T-helper 1 cell (primary cell): ENCODE measurements at regions not wholly inside any gene's neighbourhood (a gene's known extent, or its start where the extent isn't known, plus 50 kb on each side); places are given as distances from the start of the nearest gene placed in this dataset.
"Not testable (repeated sequence)": the region's sequence is repeated elsewhere in the genome, so short reads cannot be mapped to it uniquely, and the experiment has no call there.

ENCODE experiments used
- DNase-seq, 5 donors: peaks; one replicate each; pipeline ENCODE4 v3.0.0-alpha.2; 2012 to 2020

GRCh38 chr2:238502088-238502810 is 75.5 kb downstream of the ASB1 start:
- no peak for DNase-seq

DNA sequence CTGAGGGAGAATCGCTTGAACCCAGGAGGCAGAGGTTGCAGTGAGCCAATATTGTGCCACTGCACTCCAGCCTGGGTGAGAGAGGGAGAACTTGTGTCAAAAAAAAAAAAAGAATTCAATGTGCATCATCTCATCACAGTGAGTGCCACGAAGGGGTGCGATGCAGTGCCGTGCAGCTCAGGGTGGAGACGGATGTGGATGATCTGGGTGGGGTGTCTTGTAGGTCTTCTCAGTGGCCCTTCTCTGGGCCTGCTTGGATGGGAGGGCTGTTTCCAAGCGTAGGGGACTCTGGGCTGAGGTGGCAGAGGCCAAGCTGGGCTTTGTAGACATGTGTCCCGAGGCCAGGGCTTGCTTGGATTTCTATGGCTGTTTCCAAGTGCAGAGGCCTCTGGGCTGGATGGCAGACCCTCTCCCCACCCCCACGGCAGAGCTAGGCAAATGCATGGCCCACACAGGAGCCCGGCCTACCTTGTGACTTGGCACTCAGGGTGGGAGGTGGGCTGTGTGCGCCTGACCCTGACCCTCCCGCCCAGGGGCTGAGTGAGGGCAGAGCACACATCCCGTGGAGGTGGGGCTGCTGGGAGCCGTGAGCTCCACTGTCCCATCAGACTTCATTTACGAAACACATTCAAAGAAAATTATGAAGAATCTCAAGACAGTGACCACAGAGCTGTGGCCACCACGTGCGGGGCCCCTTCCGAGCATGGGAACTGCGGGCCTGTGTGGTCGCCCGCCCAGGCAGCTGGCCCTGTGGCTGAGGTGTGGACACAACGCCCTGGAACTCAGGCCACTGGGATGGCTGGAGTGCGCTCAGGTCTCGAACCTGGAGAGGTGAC is 76.4 kb downstream of the ASB1 start:
- no peak for DNase-seq

DNA sequence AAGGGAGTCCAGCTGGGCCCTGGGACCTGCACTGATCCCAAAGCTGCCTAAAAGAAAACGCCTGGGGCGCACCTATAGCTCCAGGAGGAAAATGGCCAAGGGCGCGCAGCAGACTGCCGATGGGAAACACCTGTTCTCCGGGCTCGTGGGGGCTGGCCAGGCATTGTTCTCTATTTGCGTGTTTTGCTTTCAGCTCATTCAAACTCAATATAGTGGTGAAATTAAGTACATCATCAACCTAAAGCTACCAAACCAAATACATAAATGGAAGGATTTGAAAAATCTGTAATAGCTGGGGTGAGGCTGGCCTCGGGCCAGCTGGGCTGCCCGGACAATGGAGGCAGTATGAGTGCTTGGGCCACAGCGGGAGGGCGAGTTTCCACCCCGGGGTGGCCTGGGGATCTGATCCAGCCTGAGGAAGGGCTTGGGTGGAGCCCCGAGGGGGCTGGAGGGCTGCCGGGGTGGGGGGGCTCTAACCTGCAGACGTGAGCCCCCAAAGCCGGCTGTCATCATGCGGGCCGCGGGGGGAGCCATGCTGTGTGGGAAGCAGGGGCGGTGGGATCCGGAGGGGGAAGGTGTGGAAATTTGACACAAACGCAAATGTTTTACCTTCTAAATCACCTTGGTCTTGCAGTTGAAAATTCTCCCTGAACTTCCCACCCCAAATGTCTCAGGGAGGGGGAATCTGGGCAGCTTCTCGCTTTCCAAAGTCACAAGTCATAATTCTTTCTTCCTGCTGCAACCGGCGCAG is 77.6 kb downstream of the ASB1 start:
- DNase-seq: no peak

DNA sequence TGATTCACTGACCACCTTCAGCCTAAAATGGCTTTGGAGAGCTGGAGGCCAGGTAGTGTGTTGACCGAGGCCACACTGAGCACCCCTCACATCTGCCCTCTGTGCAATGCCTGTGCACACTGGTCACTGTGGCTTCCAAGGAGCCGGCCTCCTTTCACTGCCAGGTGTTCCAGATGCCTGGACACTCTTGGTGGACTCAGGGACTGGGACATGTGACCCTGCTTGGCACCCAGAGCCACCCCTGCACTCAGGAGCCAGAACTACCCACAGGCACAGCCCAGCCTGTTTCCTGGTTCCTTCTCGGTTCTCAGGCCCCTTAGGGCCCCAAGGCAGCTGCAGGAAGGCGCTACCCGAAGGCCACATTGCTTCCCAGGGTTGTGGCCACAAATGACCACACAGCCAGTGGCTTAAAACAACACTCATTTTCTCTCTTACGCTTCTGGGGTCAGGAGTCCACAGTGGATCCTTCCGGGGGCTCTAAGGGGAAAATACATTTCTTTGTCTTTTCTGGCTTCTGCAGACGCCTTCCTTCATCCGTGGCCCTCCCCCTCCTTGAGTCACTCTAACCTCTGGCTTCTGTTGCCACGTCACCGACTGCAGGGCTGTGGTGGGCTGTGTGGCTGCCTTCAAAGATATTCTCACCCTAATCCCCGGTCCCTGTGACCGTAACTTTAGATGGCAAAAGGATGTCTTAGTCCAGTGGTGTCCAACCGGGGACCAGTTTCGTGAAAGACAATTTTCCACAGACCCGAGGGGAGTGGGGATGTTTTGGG is 78.6 kb downstream of the ASB1 start:
- DNase-seq: no peak

DNA sequence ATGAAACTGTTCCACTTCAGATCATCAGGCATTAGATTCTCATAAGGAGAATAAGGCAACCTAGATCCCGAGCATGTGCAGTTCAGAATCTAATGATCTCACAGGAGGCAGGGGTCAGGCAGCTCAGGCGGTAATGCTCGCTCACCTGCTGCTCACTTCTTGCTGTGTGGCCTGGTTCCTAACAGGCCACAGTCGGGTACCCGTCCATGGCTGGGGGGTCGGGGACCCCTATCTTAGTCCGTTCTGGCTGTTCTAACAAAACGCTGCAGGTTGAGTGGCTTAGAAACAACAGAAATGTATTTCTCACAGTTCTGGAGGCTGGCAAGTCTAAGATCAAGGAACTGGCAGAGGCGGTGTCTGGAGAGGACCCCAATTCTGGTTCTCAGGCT is 79.2 kb downstream of the ASB1 start:
- DNase-seq: no peak

DNA sequence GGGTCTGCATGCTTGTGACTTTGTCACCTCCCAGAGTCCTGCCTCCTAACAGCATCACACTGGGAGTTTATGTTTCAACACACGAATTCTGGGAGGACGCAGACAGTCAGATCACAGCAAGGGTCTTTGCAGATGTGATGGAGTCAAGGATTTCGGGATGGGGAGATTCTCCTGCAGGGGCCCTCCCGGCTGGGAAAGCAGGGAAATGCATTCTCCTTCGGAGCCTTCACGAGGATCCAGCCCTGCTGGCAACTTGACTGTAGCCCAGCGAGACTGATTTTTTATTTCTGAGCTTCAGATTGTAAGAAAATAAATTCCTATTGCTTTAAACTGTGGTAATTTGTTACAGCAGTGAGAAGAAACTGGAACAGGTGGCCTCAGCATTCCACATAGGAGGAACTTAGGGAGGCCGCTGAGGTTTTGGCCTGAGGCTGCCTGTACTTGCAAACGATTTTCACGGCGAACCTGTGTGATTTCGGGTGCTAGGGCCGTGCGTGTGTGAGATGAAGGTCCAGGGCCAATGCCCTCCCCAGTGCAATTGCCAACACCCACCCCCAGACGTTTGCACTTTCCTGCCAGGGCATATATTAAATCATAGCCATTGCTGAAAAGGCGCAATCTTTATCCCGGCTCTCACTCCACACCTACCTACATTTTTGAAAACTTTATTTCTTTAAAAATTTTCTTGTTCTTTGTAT is 79.8 kb downstream of the ASB1 start:
- DNase-seq: no peak

DNA sequence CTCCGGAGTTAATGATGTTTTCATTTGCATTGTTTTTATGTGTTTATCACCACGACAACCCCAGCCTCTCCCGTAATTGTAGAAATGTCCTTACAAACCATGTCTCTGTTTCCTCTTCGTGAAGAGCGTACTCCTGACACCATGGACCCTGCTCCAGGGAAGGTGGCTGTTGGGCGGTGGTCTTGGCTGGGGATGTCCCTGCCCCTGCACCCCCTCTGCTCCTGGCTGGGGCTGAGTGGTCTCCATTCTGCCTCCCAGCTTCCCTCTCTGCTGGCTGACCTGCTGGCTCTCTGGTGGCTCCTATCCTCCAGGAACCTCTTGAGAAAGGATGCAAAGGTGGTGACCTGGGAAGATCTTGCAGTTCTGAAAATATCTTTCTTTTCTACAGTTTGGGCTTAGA is 81.1 kb downstream of the ASB1 start:
- no peak for DNase-seq

DNA sequence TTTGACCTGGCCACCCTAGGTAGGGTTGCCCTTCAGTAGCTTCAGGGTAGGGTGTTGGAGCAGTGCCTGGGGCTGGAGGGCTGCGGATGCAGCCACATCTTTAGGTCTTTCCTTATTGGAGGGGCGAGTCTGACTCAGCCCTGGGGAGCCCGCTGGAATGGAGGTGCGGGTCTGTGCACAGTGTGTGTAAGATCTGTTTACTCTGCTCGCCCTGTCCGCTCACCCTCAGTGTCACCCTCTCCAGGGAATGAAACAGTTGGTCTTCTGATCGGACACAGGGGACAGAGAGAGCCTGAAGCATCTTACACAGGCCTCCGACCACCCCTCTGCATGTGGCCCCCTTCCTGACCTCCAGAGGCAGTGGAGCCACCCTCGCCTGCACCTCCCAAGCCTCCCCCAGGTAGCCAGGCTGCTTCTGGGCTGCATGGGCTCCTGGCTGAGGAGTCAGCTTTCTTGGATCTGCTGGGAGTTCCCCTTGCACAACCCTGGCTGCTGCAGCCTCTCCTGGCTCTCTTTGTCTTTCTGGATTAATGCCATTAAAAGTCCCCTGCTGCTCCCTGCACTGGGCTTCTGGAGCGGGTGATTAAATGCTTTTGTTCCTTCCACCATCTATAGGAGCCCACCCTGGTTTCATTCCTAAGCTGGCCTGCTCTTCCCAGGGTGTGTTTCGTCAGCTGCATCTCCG is 82.6 kb downstream of the ASB1 start:
- no peak for DNase-seq

- DNase-seq: no peak
Measured at GRCh38 chr2:238509903-238510302, 83.2 kb downstream of the ASB1 start.

DNA sequence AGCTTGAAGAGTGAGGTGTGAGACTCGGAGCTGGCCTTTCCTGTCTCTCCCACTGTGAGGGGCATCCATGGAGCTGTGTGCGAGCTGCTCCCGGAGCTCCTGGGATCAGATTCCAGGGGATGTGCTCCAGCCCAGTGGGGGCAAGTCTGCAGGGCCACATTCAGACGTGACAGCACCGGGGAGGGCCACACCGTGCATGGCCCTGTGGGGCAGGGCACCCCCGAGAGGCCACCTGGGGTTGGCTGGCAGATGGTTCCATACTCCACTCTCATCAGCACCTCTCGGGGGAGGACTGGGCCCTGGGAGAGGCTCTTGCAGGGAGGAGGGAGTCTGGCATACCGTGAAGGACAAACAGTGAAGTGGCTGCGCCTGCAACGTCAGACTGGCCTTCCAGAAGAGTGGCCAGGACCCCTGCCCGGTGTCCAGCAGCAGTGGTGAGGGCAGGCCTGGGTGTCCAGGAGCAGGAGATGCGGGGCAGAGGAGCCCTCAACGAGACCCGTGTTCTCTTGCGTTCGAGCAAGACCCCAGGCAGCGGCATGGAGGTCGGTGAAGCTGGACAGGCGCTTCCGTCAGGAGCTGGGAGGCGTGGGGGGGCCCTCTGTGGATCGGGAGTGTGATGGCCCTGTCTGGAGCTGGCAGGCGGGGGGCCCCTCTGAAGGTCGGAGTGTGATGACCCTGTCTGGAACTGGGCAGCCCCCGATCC is 84.3 kb downstream of the ASB1 start:
- no peak for DNase-seq

DNA sequence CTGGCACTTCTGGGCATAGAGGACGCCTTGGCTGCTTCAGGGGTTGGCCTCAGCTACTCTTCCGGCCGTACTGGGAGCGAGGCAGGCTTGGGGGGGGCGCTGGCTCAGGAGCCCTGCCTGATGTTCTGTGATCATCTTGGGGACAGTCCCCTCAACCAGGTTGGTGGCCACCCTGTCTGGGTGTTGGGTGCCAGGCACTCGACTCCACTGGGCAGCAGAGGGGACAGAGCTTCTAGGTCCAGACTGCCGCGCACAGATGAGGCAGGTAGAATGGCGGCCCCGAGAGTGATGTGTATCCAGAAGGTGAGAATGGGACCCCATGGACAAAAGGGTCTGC is 84.9 kb downstream of the ASB1 start:
- no peak for DNase-seq

GRCh38 chr2:238512247-238512867 is 85.6 kb downstream of the ASB1 start:
- no peak for DNase-seq

- DNase-seq: peak in 1 of 5 donors; percentile 11
Measured at GRCh38 chr2:238513346-238513745, 86.6 kb downstream of the ASB1 start.

- DNase-seq: not testable (repeated sequence)
Measured at GRCh38 chr2:238514024-238514423, 87.3 kb downstream of the ASB1 start.

- DNase-seq: no peak
Measured at GRCh38 chr2:238515377-238515776, 88.7 kb downstream of the ASB1 start.

DNA sequence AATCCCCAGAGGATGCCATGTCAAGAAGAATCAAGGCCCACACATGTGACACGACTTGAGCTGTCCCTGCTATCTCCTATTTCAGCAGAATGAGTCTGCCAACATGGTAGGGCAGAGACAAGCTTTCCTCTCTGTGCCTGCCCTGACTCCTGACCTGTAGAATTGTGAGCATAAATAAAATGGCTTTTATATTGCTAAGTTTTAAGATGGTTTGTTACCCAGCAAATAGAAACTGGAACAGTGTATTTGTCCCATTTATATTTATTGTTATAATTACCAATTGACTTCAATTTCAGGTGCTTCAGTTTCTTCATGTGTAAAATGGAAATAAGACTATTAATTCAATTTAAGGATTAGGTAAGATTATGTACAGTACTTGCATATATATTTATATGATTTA is 90.5 kb downstream of the ASB1 start:
- DNase-seq: no peak

DNA sequence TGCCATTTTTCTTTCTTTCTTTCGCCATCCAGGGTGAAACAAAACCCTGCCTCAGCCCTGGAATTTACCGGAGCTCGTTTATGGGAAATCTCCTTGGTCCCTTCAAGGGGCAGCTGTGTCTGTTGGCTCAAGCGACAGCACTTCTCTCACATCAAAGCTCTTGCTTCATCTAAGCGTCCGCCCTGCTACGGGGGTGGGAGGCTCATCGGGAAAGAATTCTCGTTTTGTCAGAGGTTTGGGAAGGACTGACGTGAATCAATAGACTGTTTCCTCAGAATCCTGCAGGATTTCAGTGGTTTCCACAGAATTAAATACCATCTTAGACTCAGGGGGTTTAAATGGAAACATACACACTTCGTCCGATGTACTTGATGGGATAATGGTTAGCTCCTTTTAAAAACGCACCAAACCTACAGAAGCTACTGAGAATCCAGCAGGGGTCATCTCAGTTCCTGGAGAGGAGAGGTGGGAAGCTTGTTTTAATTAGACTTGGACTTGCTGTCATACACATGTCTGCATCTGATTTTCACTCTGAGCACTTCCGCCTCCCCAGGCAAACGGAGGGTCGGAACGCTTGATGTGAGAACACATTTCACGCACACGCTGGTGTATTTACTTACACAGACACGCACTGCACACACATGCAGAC is 91.6 kb downstream of the ASB1 start:
- no peak for DNase-seq

- DNase-seq: no peak
Measured at GRCh38 chr2:238518821-238519186, 92.1 kb downstream of the ASB1 start.

- no peak for DNase-seq
Measured at GRCh38 chr2:238520359-238520886, 93.7 kb downstream of the ASB1 start.

DNA sequence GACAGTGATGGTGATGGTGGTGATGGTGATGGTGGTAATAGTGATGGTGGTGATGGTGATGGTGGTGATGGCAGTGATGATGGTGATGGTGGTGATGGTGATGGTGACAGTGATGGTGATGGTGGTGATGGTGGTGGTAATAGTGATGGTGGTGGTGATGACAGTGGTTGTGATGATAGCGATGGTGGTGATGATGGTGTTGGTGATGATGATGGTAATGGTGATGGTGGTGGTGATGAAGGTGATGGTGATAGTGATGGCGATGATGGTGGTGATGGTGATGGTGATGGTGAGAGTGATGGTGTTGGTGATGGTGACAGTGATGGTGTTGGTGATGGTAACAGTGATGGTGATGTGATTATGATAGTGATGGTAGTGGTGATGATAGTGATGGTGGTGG is 94.3 kb downstream of the ASB1 start:
- no peak for DNase-seq
